Endothelial cell of umbilical vein (primary cell): ENCODE measurements at regions not wholly inside any gene's neighbourhood (a gene's known extent, or its start where the extent isn't known, plus 50 kb on each side); places are given as distances from the start of the nearest gene placed in this dataset.

Experiments
- POLR2A ChIP-seq: IDR thresholded peaks from 2 replicates; pipeline ENCODE4 v1.6.1; 2012; ENCODE audit warnings: low read depth, mild to moderate bottlenecking, control low read depth, low read length
- POLR2AphosphoS5 ChIP-seq: IDR thresholded peaks from 2 replicates; pipeline ENCODE4 v1.6.1; 2012; ENCODE audit warnings: low read depth, mild to moderate bottlenecking, control low read depth, low read length, moderate library complexity; ENCODE audit not compliant: insufficient read depth
- TF ChIP-seq, protein P1 (sequence below), 2 donors: IDR thresholded peaks; 1 replicate in 1 of 2; 2 replicates in 1 of 2; pipeline ENCODE4 v1.5.1; 2011; ENCODE audit warnings: low read length in 2 of 2, mild to moderate bottlenecking in 2 of 2, moderate library complexity in 2 of 2, control low read depth in 1 of 2, inconsistent platforms in 1 of 2, low read depth in 1 of 2; ENCODE audit not compliant: insufficient read depth in 1 of 2; ENCODE audit errors: extremely low read depth in 1 of 2
- TF ChIP-seq, protein P2 (sequence below): IDR thresholded peaks from 2 replicates; pipeline ENCODE4 v1.6.1; 2011; ENCODE audit not compliant: insufficient read depth, insufficient read length

DNA sequence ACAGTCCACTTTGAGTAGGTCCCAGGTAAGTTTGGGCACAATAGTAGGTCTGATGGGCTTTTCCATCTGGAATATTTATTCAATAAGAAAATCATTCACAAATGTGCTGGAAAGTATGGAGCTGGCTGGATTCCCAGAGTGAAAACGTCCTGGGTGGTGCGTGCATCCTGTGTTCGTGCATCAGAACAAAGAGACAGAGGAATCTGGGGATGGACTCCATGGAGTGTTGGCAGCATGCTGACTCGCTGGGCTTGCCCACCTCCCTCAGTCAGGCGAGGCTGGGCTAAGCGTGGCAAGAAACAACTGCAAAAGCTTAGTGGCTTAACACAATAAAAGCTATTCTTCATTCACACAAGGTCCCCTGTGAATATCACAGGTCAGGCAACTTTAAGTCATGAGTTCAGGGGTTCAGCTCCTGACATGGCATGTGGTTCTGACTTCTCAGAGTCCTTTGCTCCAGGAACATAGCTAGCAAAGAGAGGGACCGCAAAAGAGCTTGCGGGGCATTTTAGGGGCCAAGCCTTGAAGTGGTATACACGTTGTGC is 151.6 kb upstream of the ZNF644 start:
- TF ChIP-seq, protein P1, sequence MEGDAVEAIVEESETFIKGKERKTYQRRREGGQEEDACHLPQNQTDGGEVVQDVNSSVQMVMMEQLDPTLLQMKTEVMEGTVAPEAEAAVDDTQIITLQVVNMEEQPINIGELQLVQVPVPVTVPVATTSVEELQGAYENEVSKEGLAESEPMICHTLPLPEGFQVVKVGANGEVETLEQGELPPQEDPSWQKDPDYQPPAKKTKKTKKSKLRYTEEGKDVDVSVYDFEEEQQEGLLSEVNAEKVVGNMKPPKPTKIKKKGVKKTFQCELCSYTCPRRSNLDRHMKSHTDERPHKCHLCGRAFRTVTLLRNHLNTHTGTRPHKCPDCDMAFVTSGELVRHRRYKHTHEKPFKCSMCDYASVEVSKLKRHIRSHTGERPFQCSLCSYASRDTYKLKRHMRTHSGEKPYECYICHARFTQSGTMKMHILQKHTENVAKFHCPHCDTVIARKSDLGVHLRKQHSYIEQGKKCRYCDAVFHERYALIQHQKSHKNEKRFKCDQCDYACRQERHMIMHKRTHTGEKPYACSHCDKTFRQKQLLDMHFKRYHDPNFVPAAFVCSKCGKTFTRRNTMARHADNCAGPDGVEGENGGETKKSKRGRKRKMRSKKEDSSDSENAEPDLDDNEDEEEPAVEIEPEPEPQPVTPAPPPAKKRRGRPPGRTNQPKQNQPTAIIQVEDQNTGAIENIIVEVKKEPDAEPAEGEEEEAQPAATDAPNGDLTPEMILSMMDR (IDR thresholded peaks at IDR 0.05; ENCODE audit: extremely low read depth in 1 of 2, insufficient read depth in 1 of 2, low read depth in 1 of 2, low read length in 2 of 2) = no peak
- TF ChIP-seq, protein P2, sequence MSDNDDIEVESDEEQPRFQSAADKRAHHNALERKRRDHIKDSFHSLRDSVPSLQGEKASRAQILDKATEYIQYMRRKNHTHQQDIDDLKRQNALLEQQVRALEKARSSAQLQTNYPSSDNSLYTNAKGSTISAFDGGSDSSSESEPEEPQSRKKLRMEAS = no peak
- TF ChIP-seq POLR2AphosphoS5 = no peak
- no peak for TF ChIP-seq POLR2A
